HG02938 (cell line): ENCODE measurements at regions not wholly inside any gene's neighbourhood (a gene's known extent, or its start where the extent isn't known, plus 50 kb on each side); places are given as distances from the start of the nearest gene placed in this dataset.
"Not testable (repeated sequence)": the region's sequence is repeated elsewhere in the genome, so short reads cannot be mapped to it uniquely, and the experiment has no call there.

Experiments used
- ATAC-seq: cut with Tn5 transposase; IDR thresholded peaks from one replicate; pipeline ENCODE4 v1.9.1; 2021; ENCODE audit warnings: mild to moderate bottlenecking, moderate library complexity; ENCODE audit not compliant: unreplicated experiment

DNA sequence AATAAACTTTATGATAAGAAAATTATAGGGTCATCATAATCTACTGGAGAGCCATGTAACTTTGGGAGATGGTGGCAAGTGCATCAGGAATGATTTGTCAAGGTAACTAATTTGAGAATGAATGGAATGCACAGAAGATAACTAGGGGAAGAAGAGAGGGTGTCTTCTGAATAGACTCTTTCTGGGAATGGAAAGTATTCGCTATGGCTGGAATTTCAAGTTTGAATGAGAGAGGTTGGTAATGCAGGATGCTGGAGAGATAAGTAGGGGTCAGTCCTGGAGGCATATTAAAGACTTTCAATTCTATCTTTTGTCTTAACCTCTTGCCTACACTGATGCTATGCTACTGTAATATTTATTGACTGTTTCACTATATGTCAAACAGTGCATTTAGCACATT, 714.2 kb downstream of the CETN3 start:
- ATAC-seq, result no peak

DNA sequence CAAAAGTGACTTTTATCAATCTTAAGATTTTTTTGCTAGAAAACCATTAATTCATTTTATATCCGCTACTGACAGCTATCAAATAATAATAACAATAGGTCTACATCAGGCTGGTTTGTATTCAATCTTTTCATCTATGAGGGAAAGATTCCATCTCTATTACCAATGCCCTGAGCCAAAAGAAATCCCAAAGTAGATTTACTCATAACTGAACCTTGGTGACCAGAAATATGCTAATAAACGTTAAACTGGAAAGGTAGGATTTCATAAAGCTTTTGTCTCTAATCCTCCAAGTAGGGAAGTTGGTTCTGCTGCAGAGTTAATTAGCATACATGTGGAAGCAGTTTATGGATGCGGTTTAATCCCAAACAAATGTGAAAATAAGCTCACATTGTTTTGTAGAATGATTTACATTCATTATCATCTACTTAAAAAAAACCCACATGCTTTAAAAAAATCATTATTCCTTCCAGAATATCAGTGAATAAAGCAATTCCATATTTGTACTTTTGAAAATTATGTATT, 715.5 kb downstream of the CETN3 start:
- ATAC-seq, result no peak

DNA sequence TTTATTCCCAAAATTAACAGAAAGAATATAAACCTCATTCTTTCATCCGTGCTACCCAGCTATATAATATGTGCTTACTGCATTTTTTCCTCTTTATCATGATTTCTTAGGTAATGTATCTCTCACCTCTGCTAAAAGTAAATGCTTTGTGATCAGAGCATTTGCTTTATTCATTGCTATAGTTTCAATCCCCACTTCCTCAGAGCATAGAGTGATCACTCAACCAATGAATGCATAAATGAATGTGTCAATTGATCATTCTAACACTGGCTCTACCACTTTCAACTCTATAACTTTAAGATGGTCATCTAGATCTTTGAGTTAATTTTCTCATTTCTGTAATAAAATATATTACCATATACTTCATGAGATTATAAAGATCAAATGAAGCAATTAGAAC, 719.2 kb downstream of the CETN3 start:
- ATAC-seq, result no peak

DNA sequence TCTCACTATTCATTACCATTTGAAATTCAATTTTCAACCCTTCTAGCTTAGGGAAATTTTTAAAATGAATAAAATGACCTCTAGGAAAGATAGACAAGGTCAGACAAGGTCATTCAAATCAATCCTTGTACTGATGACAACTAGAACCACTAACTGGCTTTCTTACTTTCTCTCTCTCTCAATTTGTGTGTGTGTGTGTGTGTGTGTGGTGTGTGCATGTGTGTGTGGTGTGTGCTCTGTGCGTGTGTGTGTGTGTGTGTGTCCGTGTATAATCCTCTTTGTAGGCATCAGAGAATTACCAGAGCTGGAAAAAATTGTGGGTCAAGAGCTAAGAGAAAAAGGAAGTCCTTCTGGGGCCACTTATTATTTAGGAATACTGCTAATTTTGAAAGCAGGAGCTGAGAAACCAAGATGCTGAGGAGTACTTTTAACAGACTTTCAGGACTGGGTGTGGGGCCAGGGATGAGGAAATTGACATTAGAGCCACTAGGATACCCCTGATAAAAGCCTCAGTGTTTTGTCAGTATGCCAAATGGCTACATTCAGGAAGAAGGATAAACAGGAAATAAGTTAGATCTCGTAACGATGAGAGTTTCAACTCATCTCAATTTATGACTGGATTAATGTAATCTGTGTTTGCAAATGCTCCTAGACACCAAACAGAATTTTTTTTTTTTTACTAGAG, 723.3 kb downstream of the CETN3 start:
- ATAC-seq, result no peak

DNA sequence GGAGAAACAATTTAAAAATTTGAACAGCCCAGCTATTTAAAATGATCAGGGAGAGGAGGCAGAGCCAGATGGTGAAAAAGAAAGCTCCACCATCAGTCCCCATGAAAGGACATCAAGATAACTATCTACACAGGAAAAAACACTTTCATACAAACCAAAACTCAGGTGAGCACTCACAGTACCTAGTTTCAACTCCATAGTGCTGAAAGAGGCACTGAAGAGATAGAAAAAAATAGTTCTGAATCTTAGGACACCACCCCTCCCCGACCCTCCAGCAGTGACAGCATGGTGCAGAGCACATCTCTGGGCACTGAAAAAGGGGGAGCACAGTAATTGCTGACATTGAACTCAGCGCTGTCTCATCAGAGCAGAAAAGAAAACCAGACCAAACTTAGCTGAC, 732.9 kb downstream of the CETN3 start:
- ATAC-seq, result no peak

DNA sequence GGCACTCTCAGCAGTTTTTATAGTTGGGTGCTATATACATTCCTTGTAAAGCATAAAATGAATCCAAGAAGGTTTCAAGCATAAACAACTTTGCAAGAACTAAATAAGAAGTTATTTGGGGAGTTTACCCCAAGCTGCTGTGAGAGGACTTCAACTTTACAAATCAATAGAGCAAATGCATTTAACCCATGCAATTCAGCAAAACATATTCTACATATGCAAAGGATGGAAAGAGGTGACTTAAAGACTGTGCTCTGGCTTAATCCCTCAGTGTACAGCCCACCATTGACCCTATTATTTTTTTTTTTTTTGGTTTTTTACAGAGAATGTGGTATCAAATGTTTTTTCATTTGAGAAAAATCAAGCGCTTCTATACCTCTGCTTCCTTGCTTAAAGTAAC, 736.5 kb downstream of the CETN3 start:
- ATAC-seq, result no peak

DNA sequence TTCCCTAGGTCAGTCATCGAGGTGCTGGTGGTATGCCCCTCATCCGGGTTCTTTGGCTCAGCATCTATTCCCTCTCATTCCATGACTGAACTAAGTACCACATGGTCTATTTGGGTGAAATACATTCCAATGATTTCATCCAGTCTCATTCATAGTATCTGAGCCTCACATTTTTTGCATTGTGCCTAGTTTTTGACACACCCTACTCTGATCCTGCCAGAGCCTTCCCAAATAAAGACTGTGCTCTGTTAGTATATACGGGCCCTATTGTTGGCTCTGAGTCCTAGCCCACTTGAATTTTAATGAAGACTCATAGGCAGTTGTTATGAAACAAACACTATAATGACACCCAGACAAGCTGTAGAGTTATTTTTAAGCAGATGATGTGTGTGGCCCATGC, 740.7 kb downstream of the CETN3 start:
- ATAC-seq, result no peak

DNA sequence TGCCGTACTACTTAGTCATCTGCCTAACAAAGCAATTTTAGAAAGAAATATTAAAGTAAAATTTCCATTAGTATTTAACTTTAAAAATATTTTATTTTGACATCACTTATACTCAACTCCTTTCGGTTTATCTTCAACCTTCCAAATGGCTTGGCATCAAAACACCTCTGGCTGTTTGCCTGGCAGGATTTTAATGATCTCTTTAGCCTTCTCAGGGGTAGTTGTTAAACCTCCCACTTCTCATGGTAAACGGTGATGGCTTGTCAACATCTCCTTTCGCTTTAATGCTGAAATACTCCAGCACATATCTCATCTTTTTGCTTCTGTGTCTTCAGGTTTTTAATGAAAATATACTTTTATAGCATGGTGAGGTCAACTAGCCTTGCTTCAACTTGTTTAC, 747.1 kb downstream of the CETN3 start:
- ATAC-seq, result no peak

DNA sequence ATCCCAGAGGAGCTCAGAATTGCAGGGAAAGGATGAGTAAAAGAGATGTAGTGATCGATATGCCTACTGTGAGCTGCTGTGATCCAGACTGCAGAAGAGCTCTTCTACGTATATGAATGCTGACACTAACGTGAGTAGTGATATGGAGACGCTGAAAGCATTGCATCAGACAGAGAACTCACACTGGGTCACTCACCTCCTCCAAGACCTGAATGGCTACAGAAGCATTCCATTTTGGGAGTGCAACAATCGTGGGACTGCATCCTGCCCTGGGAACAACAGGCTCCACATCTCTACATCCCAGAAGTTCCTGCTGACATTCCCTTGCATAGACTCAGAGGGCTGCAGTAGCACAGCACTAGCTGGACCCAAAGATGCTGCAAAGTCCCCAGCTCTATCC, 755.9 kb upstream of the MEF2C start:
- ATAC-seq, result no peak

DNA sequence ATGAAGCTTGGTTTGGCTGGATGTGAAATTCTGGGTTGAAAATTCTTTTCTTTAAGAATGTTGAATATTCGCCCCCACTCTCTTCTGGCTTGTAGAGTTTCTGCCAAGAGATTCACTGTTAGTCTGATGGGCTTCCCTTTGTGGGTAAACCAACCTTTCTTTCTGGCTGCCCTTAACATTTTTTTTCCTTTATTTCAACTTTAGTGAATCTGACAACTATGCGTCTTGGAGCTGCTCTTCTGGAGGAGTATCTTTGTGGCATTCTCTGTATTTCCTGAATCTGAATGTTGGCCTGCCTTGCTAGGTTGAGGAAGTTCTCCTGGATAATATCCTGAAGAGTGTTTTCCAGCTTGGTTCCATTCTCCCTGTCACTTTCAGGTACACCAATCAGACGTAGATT, 751.2 kb upstream of the MEF2C start:
- ATAC-seq, result not testable (repeated sequence)

DNA sequence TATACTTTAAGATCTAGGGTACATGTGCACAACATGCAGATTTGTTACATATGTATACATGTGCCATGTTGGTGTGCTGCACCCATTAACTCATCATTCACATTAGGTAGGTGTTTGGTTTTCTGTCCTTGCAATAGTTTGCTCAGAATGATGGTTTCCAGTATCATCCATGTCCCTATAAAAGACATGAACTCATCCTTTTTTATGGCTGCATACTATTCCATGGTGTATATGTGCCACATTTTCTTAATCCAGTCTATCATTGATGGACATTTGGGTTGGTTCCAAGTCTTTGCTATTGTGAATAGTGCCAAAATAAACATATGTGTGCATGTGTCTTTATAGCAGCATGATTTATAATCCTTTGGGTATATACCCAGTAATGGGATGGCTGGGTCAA, 747.1 kb upstream of the MEF2C start:
- not testable (repeated sequence) for ATAC-seq

DNA sequence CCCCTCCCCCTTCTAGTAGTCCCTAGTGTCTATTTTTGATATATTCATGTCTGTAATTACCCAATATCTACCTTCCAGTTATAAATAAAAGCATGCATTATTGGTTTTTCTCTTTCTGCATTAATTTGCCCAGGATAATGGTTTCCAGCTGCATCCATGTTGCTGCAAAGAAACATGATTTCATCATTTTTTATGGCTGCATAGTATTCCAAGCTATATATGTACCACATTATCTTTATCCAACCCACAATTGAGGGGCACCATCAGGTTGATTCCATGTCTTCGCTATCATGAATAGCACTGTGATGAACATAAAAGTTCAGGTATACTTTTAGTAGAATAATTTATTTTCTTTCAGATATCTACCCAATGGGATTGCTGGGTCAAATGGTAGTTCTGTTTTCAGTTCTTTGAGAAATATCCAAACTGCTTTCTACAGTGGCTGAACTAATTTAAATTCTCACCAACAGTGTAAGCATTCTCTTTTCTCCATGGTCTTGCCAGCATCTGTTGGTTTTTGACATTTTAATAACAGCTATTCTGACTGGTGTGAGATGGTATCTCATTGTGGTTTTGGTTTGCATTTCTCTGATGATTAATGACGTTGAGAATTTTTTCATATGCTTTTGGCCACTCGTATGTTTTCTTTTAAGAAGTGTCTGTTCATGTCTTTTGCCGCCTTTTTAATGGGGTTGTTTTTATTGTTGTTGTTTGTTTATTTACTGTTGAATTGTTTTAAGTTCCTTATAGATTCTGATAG, 746.1 kb upstream of the MEF2C start:
- no peak for ATAC-seq

DNA sequence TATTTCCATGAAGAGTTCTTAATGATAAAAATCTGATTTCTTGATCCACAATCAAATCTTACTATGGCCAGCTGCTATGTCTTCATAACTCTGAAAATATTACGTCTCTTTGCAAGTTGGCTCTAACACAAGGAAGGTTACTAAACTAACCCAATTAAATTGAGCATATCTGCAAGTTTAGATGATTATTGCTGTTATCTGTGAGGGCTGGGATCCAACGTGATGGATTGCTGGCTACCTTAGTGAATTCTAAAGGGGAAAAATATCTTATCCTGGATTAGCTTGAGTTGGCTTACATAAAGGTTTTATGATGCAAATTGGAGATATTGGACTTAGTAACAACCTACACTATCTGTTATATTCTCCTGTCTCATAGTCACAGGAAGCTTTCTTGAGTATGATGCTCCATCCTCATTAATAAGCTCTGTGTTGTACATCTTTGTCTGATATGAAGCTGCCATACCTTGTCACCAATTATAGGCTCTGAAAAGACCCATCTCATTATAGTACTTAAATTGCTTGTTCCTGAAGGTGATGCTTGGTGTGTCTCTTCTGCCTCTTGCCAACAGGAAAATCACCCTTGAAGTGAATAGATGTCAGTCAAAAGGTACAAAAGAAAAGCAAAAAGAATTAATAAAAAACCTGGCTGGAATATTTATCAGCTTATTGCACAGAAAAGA, 733.0 kb upstream of the MEF2C start:
- ATAC-seq, result no peak

DNA sequence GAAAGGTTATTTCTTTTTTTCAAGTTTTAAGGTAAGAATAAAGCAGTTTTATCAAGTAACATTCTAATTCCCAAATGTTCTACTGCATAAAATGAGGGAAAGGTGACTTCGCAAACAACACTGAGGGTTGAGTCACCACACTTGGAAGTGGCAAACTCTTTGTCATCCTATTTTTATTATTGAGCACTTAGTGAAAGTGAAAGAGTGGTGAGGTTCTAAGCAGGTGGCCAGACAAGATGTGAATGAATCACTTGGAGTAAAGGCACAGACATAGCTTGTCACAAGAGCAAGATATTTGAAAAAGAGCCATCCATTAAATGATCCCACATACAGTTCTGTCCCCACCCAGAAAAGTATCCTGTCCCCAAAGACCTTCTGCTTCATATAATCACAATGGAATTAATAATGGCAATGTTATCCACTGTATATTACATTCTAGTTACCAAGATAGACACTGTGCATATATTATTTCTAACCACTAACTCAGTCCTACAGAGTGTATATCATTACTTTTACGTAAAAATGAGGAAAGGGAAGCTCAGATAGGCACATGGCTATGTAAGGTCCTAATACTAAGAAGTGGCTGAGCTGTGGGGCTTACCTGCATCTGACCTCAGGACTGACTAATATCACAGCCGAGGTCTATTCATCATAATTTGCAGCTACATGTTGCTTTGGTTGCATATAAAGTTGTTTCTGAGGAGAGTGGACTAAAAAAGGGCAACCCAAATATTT, 730.4 kb upstream of the MEF2C start:
- peak; percentile 97 for ATAC-seq

DNA sequence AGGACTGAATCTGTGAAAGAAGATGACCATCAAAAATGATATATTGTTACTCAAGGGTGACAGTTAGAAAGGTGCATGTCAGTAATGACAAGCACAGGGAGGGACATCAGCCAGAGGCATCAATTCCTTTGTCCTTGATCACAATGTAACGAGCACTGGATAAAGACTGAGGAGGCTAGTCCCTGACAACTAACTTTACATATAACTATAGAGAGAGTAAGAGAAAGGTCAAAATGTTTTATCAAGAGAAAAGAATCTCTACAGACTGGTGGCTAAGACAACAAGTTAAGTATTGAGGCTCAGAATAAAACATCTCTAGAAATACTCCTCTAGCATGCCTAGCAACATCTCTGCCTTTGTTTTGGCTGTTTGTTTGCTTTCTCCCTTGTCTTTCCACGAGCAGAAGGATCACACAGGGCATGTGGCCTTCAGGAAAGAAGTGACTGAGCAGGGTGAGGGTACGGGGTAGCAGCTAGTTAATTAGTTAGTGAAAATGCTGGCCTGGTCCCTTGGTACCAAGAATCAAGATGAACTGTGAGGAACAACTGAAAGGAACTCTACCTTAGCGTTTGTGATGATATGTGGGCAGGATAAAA, 724.1 kb upstream of the MEF2C start:
- no peak for ATAC-seq

DNA sequence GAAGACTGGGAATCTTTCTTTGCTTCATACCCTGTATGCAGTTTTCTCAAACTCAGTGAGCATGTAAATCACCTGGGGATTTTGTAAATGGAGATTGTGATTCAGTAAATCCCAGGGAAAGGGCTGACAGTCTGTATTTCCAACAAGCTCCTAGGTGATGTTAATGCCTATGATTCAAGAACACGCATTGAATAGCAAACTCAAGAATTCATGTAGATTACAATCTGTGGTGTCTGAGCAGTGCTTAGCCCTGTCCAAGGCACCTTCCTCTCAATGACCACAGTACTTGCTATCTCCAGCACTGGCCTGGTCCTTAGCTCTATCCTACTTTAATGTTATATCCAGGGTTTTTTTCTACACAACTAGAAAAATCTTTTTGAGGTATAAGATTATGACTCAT, 721.4 kb upstream of the MEF2C start:
- no peak for ATAC-seq

DNA sequence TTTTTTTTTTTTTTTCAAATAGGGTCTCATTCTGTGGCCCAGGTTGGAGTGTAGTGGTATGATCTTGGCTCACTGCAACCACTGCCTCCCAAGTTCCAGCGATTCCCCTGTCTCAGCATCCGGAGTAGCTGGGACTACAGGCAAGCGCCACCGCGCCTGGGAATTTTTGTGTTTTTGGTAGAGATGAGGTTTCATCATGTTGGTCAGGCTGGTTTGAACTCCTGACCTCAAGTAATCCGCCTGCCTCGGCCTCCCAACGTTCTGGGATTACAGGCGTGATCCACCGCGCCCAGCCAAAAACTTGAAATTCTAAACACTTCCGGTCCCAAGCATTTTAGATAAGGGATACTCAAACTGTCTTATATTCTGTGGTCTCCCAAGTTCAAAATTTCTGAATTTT, 718.9 kb upstream of the MEF2C start:
- ATAC-seq, result no peak

DNA sequence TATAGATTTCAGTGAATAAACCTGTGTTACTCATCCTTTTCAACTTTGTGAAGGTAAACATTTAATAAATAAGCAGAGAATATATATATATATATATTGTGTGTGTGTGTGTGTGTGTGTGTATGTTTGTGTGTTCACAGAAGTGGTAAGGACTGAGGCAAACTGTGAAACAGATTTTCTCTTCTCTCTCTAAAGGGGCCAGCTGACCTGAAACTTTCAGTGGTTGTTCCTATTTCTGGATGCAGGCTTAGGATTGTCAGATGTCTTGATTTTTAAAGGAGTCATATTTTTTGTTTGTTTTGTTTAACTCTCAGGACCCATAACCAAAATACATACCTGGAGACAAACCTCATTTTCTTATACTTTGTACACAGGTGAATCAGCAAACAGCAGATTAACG, 714.9 kb upstream of the MEF2C start:
- ATAC-seq, result no peak

DNA sequence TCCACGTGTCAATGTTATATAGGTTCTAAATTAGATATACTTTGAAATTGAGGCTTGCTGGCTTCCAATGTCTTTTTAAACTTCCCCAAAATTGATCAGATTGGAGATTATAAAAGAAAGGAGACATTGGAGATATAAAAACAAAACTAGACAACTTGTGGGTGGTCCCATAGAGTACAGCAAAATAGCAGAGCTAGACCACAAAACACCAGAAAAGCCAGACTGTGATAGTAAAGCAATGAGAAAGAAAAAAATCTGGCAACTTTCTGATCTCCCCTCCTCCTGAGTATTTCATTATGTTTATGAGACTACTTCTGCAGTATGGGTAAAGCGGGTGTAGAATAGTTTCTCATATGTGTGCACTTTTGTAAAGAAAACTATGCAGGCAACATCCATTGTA, 713.8 kb upstream of the MEF2C start:
- ATAC-seq, result no peak

DNA sequence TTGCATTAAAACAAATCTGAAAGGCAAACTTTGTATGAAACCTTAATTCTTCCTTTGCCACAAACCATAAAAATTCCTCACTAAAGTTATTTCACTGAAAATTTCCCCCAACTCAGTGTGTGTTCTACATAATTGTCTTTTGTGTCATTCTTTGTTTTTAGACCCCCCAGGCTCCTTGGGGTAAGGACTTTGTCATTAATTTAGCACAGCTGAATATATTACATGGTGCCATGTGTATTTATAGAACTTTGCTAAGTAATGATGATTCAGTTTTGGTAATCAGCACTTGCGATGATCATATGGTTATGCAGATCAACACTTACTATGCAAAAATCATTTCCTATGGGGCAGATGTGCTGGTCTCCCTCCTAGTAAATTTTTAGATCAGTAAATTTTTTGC, 712.1 kb upstream of the MEF2C start:
- ATAC-seq, result no peak
